WTC11 (cell line): ENCODE measurements at regions not wholly inside any gene's neighbourhood (a gene's known extent, or its start where the extent isn't known, plus 50 kb on each side); places are given as distances from the start of the nearest gene placed in this dataset.

ENCODE experiments used
- ATAC-seq: fragments of 200-7000 bp; cut with Tn5 transposase; 2 replicates; pipeline ENCODE4 v1.10.0; 2021; ENCODE audit warnings: mild to moderate bottlenecking, moderate library complexity
- CTCF ChIA-PET: fragments of 300-600 bp; sonication (Branson Sonifier 250); formaldehyde crosslinking; loops from one replicate; lab custom pipeline; 2021; ENCODE audit warnings: antibody characterized with exemption; lab: Charles Lee
- POLR2A ChIA-PET: fragments of 350-600 bp; sonication (Branson Sonifier 250); formaldehyde crosslinking; loops from one replicate; lab custom pipeline; 2021; ENCODE audit warnings: antibody characterized with exemption; lab: Charles Lee
- DNase-seq: peaks from one replicate; pipeline ENCODE4 v3.0.0; 2021; ENCODE audit warnings: low spot score
- H3K27ac Mint-ChIP-seq: 2 replicates; pipeline ENCODE4 v1.8.0; 2021; ENCODE audit warnings: mixed read lengths
- H3K27me3 Mint-ChIP-seq: 2 replicates; pipeline ENCODE4 v1.8.0; 2021; ENCODE audit warnings: low read depth, mild to moderate bottlenecking, moderate library complexity, mixed read lengths
- H3K36me3 Mint-ChIP-seq: 2 replicates; pipeline ENCODE4 v1.8.0; 2021; ENCODE audit warnings: mixed read lengths
- H3K4me1 Mint-ChIP-seq: 2 replicates; pipeline ENCODE4 v1.8.0; 2022; ENCODE audit warnings: mixed read lengths
- H3K4me3 Mint-ChIP-seq: 2 replicates; pipeline ENCODE4 v1.8.0; 2021; ENCODE audit warnings: mild to moderate bottlenecking, moderate library complexity, mixed read lengths
- H3K9me3 Mint-ChIP-seq: 2 replicates; pipeline ENCODE4 v1.8.0; 2021; ENCODE audit warnings: mixed read lengths
- AFF4 ChIP-seq: sonication (generic); formaldehyde crosslinking; IDR thresholded peaks from 2 replicates; pipeline ENCODE4 v1.8.1; 2023; ENCODE audit warnings: mild to moderate bottlenecking, missing genetic modification reagents, borderline replicate concordance
- ATF3 ChIP-seq: sonication (generic); formaldehyde crosslinking; conservative IDR thresholded peaks from 2 replicates; pipeline ENCODE4 v1.8.1; 2022; ENCODE audit warnings: mild to moderate bottlenecking, missing genetic modification reagents
- CTCF ChIP-seq: fragments of 200-600 bp; IDR thresholded peaks from 2 replicates; pipeline ENCODE4 v1.8.0; 2022; ENCODE audit warnings: antibody characterized with exemption
- ERG ChIP-seq: fragments of 250-450 bp; sonication (Bioruptor Pico); IDR thresholded peaks from 2 replicates; pipeline ENCODE4 v1.8.0; 2021; ENCODE audit warnings: mild to moderate bottlenecking
- ETV6 ChIP-seq: sonication (generic); formaldehyde crosslinking; IDR thresholded peaks from 2 replicates; pipeline ENCODE4 v1.8.1; 2022; ENCODE audit warnings: mild to moderate bottlenecking, missing genetic modification reagents
- FOXK1 ChIP-seq: sonication (generic); formaldehyde crosslinking; IDR thresholded peaks from 2 replicates; pipeline ENCODE4 v1.8.0; 2022; ENCODE audit warnings: mild to moderate bottlenecking, moderate library complexity, missing genetic modification reagents
- JUN ChIP-seq: sonication (generic); formaldehyde crosslinking; IDR thresholded peaks from 2 replicates; pipeline ENCODE4 v1.8.0; 2023; ENCODE audit warnings: mild to moderate bottlenecking, missing genetic modification reagents
- KAT7 ChIP-seq: sonication (generic); formaldehyde crosslinking; IDR thresholded peaks from 2 replicates; pipeline ENCODE4 v1.8.1; 2023; ENCODE audit warnings: missing genetic modification reagents, mild to moderate bottlenecking, borderline replicate concordance
- MYBL2 ChIP-seq: sonication (generic); formaldehyde crosslinking; IDR thresholded peaks from 2 replicates; pipeline ENCODE4 v1.8.1; 2023; ENCODE audit warnings: mild to moderate bottlenecking, moderate library complexity, missing genetic modification reagents
- NFE2L1 ChIP-seq: sonication (generic); formaldehyde crosslinking; IDR thresholded peaks from 2 replicates; pipeline ENCODE4 v1.8.1; 2023; ENCODE audit warnings: missing genetic modification reagents
- NFYB ChIP-seq: sonication (generic); formaldehyde crosslinking; conservative IDR thresholded peaks from 2 replicates; pipeline ENCODE4 v1.8.0; 2022; ENCODE audit warnings: low read depth, missing genetic modification reagents
- NR1H2 ChIP-seq: sonication (generic); formaldehyde crosslinking; IDR thresholded peaks from 2 replicates; pipeline ENCODE4 v1.9.0; 2021; ENCODE audit warnings: mild to moderate bottlenecking, moderate library complexity, missing genetic modification reagents
- PRDM15 ChIP-seq: sonication (generic); formaldehyde crosslinking; IDR thresholded peaks from 2 replicates; pipeline ENCODE4 v1.8.0; 2022; ENCODE audit warnings: missing genetic modification reagents
- PREB ChIP-seq: sonication (generic); formaldehyde crosslinking; IDR thresholded peaks from 2 replicates; pipeline ENCODE4 v1.8.1; 2022; ENCODE audit warnings: mild to moderate bottlenecking, missing genetic modification reagents, moderate library complexity, borderline replicate concordance
- SMAD3 ChIP-seq: sonication (generic); formaldehyde crosslinking; IDR thresholded peaks from 2 replicates; pipeline ENCODE4 v1.8.0; 2022; ENCODE audit warnings: missing genetic modification reagents, mild to moderate bottlenecking, borderline replicate concordance
- USF1 ChIP-seq: sonication (generic); formaldehyde crosslinking; IDR thresholded peaks from 2 replicates; pipeline ENCODE4 v1.8.0; 2022; ENCODE audit warnings: mild to moderate bottlenecking, missing genetic modification reagents
- ZNF121 ChIP-seq: sonication (generic); formaldehyde crosslinking; IDR thresholded peaks from 2 replicates; pipeline ENCODE4 v1.8.0; 2023; ENCODE audit warnings: missing genetic modification reagents
- ZNF281 ChIP-seq: sonication (generic); formaldehyde crosslinking; IDR thresholded peaks from 2 replicates; pipeline ENCODE4 v1.8.0; 2023; ENCODE audit warnings: mild to moderate bottlenecking, missing genetic modification reagents
- ZSCAN18 ChIP-seq: fragments of 250-450 bp; sonication (Bioruptor Pico); IDR thresholded peaks from 2 replicates; pipeline ENCODE4 v2.1.2; 2022; ENCODE audit warnings: mild to moderate bottlenecking, moderate library complexity

GRCh38 chr2:104430852-104431251, 423.1 kb upstream of the POU3F3 start (continued):
- TF ChIP-seq ZNF121 (CRISPR knock-in tag) (no peak), NFE2L1 (CRISPR knock-in tag) (no peak), ZSCAN18 (CRISPR knock-in tag) (no peak), CTCF (no peak)
- TF ChIP-seq, all 79 proteins: peak for 0

GRCh38 chr2:104431701-104432121, 422.2 kb upstream of the POU3F3 start:
- POLR2A ChIA-PET, result no interaction called here
- peaks cover under 1% of the 10 kb centered on the region; the same call in 1 of the 2 replicates for H3K9me3 Mint-ChIP-seq
- no peaks in the 10 kb centered on the region for H3K36me3 Mint-ChIP-seq
- CTCF ChIA-PET, result interaction anchor here (0.7 to 0.9 kb wide), 2 partner anchors 102 to 178 kb away, joined by 3 read pairs; no protein-coding TSS in a partner anchor
- no peak for ATAC-seq
- DNase-seq, result no peak
- H3K27ac Mint-ChIP-seq, result no peak overlapping the region
- peaks cover 59% of the 10 kb centered on the region for H3K4me1 Mint-ChIP-seq
- no peaks in the 10 kb centered on the region for H3K27me3 Mint-ChIP-seq
- no peak overlapping the region for H3K4me3 Mint-ChIP-seq
- TF ChIP-seq ERG (CRISPR knock-in tag), result no peak
- TF ChIP-seq KAT7 (CRISPR knock-in tag), result no peak
- no peak for TF ChIP-seq NR1H2 (CRISPR knock-in tag)
- no peak for TF ChIP-seq SMAD3 (CRISPR knock-in tag)
- TF ChIP-seq NFYB (CRISPR knock-in tag), result no peak
- TF ChIP-seq AFF4, result no peak
- no peak for TF ChIP-seq ATF3 (CRISPR knock-in tag)
- TF ChIP-seq FOXK1 (CRISPR knock-in tag), result no peak
- TF ChIP-seq PRDM15 (CRISPR knock-in tag), result no peak
- no peak for TF ChIP-seq JUN (CRISPR knock-in tag)
- no peak for TF ChIP-seq ETV6 (CRISPR knock-in tag)
- TF ChIP-seq ZNF281, result no peak
- no peak for TF ChIP-seq USF1
- TF ChIP-seq PREB, result no peak
- TF ChIP-seq MYBL2, result no peak
